ENCODE measurements at regions not wholly inside any gene's neighbourhood (a gene's known extent, or its start where the extent isn't known, plus 50 kb on each side); places are given as distances from the start of the nearest gene placed in this dataset.
"Not testable (repeated sequence)": the region's sequence is repeated elsewhere in the genome, so short reads cannot be mapped to it uniquely, and the experiment has no call there.

DNA sequence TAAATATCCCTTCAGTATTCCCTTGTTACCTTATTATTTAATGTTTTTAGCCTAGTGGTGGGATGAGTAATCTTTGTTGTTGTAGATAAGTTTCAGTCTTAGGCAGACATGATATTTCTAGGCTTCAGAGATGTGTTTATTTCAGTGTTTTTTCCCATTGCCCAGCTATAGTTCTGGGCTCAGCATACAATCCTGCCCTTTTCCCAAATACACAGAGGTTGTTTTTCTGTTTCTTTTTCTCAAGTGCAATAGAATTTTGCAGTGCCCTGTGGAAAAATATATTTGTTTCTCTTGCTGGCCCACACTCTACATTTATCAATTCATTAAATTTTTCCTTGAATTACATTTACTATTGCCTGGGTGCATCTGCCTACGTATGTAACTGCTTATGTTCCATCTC lies 321.8 kb downstream of the KCNJ3 start:
- no peak for DNase-seq

DNA sequence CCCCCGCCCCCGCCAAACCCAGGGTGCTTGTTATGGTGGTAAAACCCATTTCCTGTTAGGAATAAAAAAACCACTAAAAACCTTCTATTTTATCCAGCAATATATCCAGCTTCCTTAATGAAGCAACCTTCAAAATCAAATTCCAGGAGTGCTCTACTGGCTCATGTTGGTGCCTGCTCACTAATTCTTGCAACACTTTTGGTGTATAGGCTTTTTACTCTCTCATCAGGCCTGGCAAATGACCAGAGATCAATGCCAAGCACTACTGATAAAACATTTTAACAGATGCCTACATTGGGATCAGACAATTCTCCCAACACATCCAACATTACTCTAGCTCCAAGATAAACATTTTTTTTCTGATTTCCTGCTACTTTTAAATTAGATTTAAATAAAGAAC lies 312.4 kb downstream of the KCNJ3 start:
- no peak for DNase-seq

DNA sequence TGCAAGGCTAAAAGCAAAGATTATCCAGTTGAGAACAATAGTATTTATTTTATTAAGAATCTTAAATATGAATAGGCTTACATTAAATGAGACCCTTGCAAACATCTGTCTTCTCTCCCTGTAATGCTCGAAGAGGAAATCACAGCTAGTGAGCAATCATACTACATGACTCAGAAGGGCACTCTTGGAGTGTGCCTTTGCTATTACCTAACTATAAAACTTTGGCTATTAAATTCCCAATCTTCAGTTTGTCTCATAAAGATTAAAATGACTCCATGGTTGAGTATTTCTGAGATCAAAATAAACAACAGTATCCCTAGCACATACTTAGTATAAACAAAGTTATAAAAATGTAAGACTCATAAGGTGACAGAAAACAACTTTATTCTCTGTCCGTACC lies 296.9 kb downstream of the KCNJ3 start:
- DNase-seq, result no peak

DNA sequence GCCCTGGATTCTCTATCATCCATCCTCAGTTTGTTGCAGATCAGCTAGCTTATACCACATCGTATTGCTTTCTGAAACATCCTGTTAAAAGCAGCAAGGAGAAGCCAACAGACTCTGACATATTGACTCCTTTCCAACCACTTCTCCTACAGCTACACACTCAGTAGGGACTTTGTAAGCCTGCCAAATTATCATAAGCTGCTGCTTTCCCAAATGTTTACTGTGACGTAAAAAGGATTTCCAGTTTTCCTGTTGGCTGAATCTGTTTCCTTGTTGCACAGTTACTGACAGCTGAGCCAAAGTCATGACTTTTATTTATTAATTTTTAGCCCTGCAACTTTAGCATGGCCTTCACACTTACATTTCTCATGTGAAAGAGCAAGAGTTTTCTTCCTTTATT lies 294.3 kb downstream of the KCNJ3 start:
- peak; percentile 11 for DNase-seq

DNA sequence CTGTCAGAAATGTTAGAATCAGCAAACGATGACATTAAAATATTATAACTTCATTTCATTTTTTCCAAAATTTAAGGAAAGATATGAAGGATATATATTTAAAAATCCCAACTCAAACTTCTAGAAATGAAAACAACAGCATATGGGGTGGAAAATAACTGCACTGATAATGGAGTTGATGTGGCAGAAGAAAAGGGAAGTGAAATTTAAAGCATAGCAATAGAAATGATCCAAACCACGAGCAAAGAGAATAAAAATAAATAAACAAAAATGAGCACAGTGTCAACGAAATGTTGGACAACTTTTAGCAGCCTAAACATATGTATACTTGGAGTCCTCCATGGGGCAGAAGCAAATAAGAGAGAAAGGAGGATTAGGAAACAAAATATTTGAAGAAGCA lies 280.2 kb downstream of the KCNJ3 start:
- DNase-seq, result no peak

DNA sequence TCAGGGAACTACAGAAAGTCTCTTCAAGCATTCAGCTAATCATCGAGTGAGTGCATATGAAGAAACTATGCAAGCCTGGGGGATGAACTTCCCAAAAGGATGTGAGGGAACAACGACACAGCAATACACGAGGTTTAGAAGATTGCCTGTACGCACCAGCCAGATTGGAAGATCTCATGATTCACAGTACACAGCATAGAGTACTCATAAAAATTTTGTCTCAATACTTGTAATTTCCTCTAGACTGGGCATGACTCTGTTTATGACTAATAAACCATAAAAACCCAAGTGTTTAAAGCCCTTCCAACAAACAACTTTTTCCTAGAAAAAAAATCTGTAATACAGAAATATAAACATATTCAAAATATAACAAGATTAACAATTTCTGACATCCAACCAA lies 279.7 kb downstream of the KCNJ3 start:
- no peak for DNase-seq

DNA sequence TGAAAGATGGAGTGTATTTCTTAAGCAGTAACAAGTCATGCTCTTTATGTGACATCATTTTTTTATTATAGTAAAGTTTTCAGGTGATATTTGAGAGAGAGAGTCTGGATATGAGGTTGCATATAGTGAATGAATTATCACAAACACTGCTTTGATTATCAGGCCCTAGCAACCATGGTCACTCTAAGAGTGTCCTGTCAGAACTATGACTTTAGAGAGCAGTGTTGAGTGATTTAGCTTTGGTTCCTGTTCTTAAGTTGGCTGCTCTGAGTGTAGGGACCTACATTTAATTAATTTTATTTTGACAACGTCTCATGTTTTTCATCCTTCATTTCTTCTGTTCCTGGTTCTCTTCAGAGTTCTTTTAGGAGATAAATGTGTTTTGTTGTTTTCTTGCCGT lies 275.5 kb downstream of the KCNJ3 start:
- DNase-seq, result no peak

DNA sequence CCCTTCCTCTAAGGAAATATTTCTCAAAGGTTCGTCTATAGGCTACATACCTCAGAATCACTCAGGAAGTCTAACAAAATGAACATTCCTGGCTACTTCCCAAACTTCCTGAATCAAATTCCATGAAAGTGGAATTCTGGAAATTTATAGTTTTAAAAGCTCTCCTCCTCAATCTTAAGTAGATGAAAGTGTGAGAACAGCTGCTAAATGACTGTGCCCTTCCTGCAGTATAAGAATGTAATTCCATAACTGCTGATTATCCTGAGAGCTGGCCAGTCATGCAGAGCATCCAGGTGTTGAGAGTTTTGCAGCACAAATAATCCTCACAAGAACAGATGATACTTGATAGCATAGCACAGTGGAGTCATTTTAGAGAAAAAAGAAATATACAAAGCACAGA lies 265.0 kb downstream of the KCNJ3 start:
- no peak for DNase-seq

DNA sequence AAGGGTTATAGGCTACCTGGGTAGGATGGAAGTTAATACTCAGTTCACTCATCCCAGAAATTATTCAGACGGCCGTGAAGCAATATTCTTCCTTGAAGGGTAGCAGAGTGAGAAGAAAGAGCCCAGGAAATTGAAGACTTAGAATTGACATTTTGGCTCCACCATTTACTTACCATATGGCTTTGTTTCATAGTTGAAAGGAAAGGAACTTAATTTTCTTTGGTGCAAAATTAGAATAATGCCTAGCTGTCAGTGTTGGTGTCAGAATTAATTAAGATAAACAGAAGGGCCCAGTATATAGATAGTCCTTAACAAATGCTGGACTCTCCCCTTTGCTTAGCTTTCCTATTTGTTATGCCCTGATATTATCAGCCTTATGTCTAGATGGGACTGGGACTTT lies 263.2 kb downstream of the KCNJ3 start:
- no peak for DNase-seq

DNA sequence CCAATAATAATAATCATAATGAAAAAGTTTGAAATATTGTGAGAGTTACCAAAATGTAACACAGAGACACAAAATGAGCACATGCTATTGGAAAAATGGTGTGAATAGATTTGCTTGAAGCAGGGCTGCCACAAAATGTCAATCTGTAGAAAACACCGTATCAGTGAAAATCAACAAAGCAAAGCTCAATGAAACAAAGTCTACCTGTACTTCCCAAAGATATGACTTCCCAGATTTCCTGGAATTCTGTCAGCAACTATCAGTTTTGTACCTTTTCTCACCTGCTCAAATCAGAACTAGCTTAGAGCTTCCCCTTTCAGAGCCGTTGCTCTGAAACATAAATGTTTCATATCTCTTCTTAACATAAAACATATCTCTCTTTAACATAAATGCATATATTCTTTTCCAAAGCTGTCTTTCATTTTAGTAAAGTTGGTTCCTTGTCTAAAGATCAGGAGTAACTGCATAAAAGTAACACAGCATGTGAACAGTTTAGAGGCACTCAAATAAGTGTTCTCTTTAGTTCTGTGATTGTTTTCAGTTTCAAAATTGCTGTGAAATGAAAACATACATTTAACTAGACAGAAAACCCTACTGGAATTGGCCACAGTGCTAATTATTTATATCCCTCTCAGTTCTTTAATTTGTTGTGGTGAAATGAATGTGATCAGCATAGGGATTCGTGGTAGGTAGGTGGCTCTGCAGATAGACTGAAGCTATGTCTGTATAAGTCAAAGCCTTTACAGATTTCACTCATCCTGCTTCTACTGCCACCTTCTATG lies 262.5 kb downstream of the KCNJ3 start:
- DNase-seq, result no peak

DNA sequence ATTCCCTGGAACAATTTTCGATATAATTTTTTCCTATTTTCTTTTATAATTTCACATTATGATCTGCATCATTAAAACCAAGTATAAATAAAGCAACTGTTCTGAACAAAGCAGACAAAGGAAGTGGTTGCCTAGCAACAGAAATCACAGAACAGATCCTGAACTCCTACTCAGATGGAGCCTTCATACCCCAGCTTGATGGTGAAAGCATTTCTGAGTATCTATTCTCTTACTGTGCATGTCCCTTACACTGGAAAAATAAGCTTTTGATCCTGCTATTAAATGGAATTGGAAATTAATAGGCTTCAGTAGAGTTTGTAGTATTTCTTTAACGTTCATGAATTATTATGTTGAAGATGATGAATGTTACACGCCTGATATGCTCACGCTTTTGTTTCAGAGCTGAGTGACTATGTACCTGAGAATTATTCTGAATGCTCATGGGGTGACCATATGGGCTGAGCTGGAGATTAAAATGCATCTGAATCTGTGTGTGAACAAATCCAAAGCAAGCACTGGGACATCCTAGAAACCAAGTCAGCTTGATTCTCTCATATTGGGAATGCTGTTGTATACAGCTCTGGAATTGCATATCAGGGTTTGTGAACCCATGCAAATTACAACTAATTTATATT lies 254.0 kb downstream of the KCNJ3 start:
- DNase-seq, result peak; percentile 26

DNA sequence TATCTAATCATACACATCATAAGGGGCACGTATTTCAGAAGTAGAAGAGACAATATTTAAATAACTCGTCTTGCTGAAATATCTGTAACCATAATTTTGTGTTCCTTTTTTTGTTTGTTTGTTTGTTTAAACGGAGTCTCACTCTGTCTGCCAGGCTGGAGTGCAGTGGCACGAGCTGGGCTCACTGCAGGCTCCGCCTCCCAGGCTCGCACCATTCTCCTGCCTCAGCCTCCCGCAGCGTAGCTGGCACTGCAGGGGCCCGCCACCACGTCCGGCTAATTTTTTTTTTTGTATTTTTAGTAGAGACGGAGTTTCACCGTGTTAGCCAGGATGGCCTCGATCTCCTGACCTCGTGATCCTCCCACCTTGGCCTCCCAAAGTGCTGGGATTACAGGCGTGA lies 248.9 kb downstream of the KCNJ3 start:
- not testable (repeated sequence) for DNase-seq

DNA sequence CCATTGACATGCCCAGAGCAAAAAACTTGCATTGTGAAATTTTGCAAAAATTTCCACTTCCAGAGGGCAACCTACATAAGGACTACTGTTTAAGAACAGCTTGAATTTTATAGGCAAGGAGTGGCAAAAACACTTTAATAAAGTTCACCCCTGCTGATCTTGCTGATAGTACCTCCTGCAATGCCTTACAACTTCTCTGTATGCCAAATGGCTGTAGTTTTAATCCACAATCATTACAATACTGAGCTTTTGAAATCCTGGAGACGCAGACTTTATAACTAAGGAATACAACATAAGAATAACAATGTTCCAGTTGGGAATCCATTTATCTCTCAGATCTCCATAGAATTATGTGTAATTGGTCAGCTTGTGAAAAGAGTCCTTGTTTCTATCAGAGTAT lies 247.5 kb downstream of the KCNJ3 start:
- DNase-seq, result no peak

DNA sequence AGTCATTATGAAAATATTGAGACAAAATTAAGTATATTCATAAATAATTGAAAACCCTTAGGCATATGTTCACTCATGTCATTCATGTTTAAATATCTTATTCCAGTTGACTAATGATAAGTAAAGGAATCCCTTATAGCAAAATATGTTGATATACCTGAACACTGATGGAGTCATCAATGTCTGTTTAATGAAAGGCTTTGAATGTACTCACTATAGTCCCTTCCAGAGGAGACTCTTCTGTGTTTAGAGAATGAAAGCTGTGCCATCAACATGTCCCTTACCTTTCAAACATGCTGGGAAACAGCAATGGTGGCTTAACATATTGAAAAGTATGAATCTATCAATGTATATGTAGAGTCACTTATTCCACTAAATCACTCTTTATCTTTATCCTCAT lies 242.9 kb downstream of the KCNJ3 start:
- no peak for DNase-seq

DNA sequence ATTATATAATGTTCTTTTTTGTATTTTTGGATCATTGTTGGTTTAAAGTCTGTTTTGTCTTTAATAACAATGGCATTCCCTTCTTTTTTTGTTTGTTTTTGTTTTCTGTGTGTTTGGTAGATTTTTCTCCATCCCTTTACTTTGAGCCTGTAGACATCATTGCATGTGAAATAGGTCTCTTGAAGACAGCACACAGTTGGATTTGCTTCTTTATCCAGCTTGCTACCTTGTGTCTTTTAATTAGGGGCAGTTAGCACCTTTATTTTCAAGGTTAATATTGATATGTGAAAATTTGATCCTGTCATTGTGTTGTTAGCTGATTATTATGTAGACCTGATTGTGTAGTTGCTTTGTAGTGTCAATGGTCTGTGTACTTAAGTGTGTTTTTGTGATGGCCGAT lies 235.7 kb downstream of the KCNJ3 start:
- DNase-seq, result no peak

DNA sequence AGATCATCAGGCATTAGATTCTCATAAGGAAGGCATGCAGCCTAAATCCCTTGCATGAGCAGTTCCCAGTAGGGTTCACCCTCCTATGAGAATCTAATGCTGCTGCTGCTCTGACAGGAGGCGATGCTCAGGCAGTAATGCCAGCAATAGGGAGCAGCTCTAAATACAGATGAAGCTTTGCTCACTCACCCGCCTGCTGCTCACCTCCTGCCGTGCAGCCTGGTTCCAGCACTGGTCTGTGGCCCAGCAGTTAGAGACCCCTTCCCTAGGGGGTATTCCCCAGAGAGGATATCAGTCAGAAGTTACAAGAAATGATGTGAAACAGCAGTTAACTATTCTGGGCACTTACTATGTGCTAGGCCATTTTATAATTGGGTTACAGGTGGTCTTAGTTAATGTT lies 226.0 kb downstream of the KCNJ3 start:
- no peak for DNase-seq

DNA sequence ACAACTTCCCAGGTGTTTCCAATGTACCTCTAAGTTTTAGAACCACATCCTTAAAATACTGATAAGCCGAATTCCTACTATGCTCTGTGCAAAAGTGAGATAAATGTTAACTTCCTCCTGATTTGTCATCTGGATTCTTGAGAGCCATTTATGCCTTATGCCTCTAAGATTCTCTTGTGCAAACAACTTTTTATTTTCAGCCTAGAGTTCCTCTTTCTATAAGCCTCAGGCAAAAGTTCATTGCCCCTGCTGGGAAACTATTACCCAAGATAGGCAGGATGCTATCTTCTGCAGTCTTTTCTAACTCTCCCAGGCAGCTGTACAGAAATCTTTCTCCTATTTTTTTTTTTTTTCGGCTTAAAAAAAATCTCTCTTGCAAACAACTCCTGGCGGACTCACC lies 216.1 kb downstream of the KCNJ3 start:
- no peak for DNase-seq

DNA sequence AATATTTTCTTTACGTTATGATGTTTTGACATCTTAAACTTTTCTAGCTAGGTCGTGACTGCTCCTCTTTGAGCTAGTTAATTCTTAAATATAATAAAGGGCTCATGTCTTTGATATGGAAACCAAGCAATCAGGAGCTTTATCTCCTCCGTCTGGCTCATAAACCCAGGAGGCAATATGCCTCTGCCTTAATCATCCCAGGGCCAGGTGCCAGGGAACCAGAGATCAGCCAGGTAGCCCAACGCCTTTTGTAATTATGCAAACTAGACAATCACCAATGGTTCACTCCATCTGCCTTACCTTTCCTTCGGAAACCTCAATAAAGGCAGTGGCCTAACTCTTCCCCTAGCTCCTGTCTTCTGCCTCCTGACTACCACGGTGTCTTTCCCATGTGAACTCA lies 213.7 kb downstream of the KCNJ3 start:
- no peak for DNase-seq

DNA sequence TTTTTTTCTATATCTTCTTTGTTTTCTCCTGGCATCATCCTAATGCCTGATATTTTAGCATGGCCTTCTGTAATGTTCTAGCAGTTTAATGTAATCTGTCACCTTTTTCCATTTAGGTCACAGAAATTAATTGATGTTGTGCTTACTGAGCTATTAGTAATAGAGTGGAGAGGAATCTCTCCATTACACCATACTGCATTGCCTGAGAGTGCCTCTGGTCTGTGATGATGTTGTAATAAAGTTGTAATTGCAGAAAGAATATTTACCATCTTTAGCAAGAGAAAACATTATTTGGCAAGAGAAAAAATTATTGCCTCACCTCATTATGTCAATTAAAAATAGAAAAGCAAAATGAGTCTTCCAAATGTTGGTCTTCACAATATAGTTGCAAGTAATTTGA lies 213.2 kb downstream of the KCNJ3 start:
- DNase-seq, result no peak

DNA sequence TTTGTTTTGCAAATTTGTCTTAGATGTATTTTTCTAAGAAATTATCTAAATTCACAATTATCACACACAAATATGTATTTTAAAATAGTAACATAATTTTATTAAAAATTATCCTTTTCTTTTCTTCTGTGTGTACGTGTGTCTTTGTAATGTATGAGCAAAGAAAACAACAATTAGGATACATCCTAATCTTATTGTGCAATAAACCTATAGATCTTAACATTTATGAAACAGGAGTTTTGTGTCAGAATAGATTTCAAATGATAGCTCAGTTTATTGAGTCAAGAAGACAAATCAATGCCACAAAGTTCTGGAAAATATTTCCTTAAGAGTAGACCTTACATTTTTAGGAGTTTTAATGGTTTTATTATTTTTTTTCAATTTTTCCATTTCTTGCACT lies 212.2 kb downstream of the KCNJ3 start:
- DNase-seq, result no peak

DNA sequence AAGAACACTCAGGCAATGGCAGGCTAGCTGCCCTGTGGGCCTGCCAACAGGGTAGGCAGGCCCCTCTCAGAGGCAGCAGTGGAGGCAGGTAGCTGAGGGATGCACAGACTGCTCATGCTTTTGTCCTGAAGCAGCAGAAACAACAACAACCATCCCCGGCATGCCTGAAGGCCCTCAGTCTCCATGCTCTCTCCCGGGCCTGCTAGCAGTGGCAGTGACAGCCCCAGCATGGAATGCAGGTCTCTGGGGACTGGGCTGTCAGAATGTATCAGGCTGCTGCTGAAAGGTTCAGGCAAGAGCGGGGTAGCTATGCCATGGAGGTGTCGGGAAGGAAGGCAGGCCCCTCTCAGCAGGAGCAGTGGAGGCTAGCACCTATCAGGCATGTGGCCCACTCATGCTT lies 209.8 kb downstream of the KCNJ3 start:
- DNase-seq, result no peak

Data from left kidney (tissue), 1 donor.